GM19238 (cell line): ENCODE measurements at regions not wholly inside any gene's neighbourhood (a gene's known extent, or its start where the extent isn't known, plus 50 kb on each side); places are given as distances from the start of the nearest gene placed in this dataset.

Experiments
- DNase-seq: peaks from one replicate; pipeline ENCODE4 v3.0.0; 2011; ENCODE audit warnings: low spot score; ENCODE audit not compliant: insufficient read length

- DNase-seq = no peak
Measured at GRCh38 chr20:17819395-17820093, 119.8 kb downstream of the BANF2 start.

- DNase-seq = no peak
Measured at GRCh38 chr20:17818187-17818586, 118.4 kb downstream of the BANF2 start.

GRCh38 chr20:17816804-17817587, 117.2 kb downstream of the BANF2 start:
- DNase-seq = no peak

- no peak for DNase-seq
Measured at GRCh38 chr20:17811628-17811965, 111.8 kb downstream of the BANF2 start.

- no peak for DNase-seq
Measured at GRCh38 chr20:17810847-17811627, 111.3 kb downstream of the BANF2 start.

GRCh38 chr20:17810062-17810631, 110.4 kb downstream of the BANF2 start:
- DNase-seq = no peak

- DNase-seq = no peak
Measured at GRCh38 chr20:17809362-17810061, 109.7 kb downstream of the BANF2 start.

GRCh38 chr20:17808782-17809181, 109.0 kb downstream of the BANF2 start:
- DNase-seq = no peak

GRCh38 chr20:17808357-17808756, 108.6 kb downstream of the BANF2 start:
- no peak for DNase-seq

GRCh38 chr20:17807651-17808050, 107.9 kb downstream of the BANF2 start:
- no peak for DNase-seq

GRCh38 chr20:17806739-17807441, 107.1 kb downstream of the BANF2 start:
- no peak for DNase-seq

GRCh38 chr20:17806107-17806506, 106.3 kb downstream of the BANF2 start:
- no peak for DNase-seq

GRCh38 chr20:17803765-17804164, 104.0 kb downstream of the BANF2 start:
- no peak for DNase-seq

- no peak for DNase-seq
Measured at GRCh38 chr20:17799575-17800227, 99.9 kb downstream of the BANF2 start.

- DNase-seq = no peak
Measured at GRCh38 chr20:17798601-17799000, 98.8 kb downstream of the BANF2 start.

- no peak for DNase-seq
Measured at GRCh38 chr20:17797579-17797978, 97.8 kb downstream of the BANF2 start.

- no peak for DNase-seq
Measured at GRCh38 chr20:17797161-17797560, 97.4 kb downstream of the BANF2 start.

GRCh38 chr20:17796091-17796563, 96.4 kb downstream of the BANF2 start:
- DNase-seq = no peak

- no peak for DNase-seq
Measured at GRCh38 chr20:17795501-17796071, 95.8 kb downstream of the BANF2 start.

- no peak for DNase-seq
Measured at GRCh38 chr20:17795003-17795402, 95.2 kb downstream of the BANF2 start.
